Effector memory CD4-positive, alpha-beta T cell (primary cell): ENCODE measurements at regions not wholly inside any gene's neighbourhood (a gene's known extent, or its start where the extent isn't known, plus 50 kb on each side); places are given as distances from the start of the nearest gene placed in this dataset.

Source experiments
- DNase-seq, 3 donors: peaks; one replicate each; pipeline ENCODE4 v3.0.0-alpha.2; 2020
- H3K27ac ChIP-seq: 2 replicates; pipeline ENCODE4 v1.7.0; 2013; ENCODE audit warnings: mild to moderate bottlenecking, low read length, moderate library complexity; ENCODE audit not compliant: insufficient read depth, poor library complexity, severe bottlenecking
- H3K27me3 ChIP-seq: replicated peaks from 2 replicates; pipeline ENCODE4 v1.7.0; 2013; ENCODE audit warnings: mild to moderate bottlenecking, low read length; ENCODE audit not compliant: insufficient read depth, control insufficient read depth, poor library complexity, severe bottlenecking
- H3K36me3 ChIP-seq: 2 replicates; pipeline ENCODE4 v1.7.0; 2013; ENCODE audit warnings: mild to moderate bottlenecking, low read length, moderate library complexity; ENCODE audit not compliant: control insufficient read depth, insufficient read depth
- H3K4me1 ChIP-seq: 2 replicates; pipeline ENCODE4 v1.7.0; 2013; ENCODE audit warnings: low read length, mild to moderate bottlenecking; ENCODE audit not compliant: control insufficient read depth, insufficient read depth, poor library complexity, severe bottlenecking
- H3K4me3 ChIP-seq: 2 replicates; pipeline ENCODE4 v1.7.0; 2013; ENCODE audit warnings: low read length, low read depth, mild to moderate bottlenecking; ENCODE audit not compliant: insufficient read depth, poor library complexity, severe bottlenecking
- H3K9me3 ChIP-seq: 2 replicates; pipeline ENCODE4 v1.7.0; 2013; ENCODE audit warnings: mild to moderate bottlenecking, low read length, moderate library complexity; ENCODE audit not compliant: control insufficient read depth

DNA sequence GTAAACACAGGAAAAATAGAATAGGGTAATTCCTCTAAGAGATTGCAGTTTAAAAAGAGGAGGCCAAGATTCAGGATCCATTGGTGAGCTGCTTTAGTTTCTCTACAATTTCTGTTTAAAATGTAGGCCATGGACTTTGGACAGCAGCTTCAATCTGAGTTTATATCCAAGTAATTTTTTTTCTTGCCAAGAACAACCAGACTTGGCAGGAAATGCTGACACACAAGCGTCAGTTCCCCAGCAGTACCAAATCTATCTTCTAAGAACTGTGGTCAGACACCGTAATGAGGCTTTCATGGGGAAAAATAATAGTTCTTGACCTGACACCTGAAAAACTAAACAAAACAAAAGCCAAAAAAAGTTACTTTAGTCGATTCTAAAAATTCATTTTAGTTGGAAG lies 528.8 kb downstream of the CSNK1G3 start:
- Histone ChIP-seq H3K36me3 (no peaks in the 10 kb centered on the region), H3K4me3 (no peak overlapping the region), H3K27ac (no peak overlapping the region), H3K9me3 (no peaks in the 10 kb centered on the region), H3K27me3 (no peaks in the 10 kb centered on the region), H3K4me1 (no peaks in the 10 kb centered on the region)
- no peak for DNase-seq

DNA sequence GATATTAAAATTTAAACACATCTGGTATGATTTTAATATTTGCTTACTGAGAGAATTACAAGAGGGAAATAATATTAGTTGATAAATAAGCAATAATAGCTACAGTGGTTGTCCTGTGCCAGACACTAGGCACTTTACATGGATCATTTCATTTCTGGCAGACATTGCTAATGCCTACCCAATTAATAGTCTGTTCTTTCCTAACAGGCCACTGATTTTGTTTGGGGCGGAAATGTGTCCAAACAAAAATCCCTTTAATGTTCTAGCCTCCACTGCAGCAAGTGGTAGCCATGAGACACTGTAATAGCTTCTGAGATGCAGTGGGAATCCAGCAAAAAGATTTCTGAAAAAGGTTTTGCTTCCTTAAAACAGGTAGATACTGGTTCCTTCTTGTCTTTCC lies 527.4 kb downstream of the CSNK1G3 start:
- Histone ChIP-seq H3K9me3 (no peaks in the 10 kb centered on the region), H3K4me1 (no peaks in the 10 kb centered on the region), H3K36me3 (no peaks in the 10 kb centered on the region), H3K4me3 (no peak overlapping the region), H3K27me3 (no peaks in the 10 kb centered on the region), H3K27ac (no peak overlapping the region)
- DNase-seq = no peak

DNA sequence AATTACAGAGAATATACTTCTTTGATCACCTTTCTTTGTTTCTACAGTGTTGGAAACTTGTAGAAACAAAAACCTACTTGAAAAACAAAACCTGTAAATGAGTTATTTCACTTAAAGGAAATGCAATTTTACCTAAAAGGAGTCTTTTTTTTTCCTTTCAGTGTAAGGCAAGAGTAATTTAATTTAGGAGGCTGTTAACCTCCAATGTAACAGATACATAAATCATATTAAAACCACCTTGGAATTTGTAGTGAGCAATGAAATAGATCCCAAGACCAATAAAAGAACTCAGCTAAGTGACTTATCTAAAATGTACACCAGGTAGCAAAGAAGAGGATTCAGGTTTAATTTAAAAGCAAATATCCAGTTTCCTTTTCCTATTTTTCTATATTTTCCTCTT lies 524.8 kb downstream of the CSNK1G3 start:
- Histone ChIP-seq H3K4me1 (no peaks in the 10 kb centered on the region), H3K36me3 (no peaks in the 10 kb centered on the region), H3K4me3 (no peak overlapping the region), H3K9me3 (no peaks in the 10 kb centered on the region), H3K27ac (no peak overlapping the region), H3K27me3 (no peaks in the 10 kb centered on the region)
- DNase-seq = no peak

DNA sequence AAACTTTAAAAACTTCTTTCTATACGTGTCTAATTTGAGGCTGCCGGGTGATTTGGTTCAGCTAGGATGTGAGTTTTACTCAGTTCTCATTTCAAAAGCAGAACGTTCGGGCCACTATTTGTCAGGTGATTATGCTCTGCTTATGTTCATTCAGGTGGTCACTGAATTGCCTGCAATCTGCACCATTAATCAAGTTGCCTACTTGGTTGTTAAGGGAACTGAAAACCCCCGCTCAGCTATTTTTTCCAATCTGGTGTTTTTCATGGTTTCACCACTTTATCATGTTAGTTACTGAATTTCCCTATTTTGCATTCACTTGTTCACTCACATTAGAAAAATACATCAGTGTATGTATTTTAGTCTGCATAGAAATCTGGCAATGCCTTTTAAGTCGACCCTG lies 523.0 kb downstream of the CSNK1G3 start:
- no peaks in the 10 kb centered on the region for H3K9me3 ChIP-seq
- DNase-seq = no peak
- H3K27ac ChIP-seq = no peak overlapping the region
- H3K36me3 ChIP-seq = no peaks in the 10 kb centered on the region
- no peaks in the 10 kb centered on the region for H3K27me3 ChIP-seq
- H3K4me1 ChIP-seq = no peaks in the 10 kb centered on the region
- H3K4me3 ChIP-seq = no peak overlapping the region

DNA sequence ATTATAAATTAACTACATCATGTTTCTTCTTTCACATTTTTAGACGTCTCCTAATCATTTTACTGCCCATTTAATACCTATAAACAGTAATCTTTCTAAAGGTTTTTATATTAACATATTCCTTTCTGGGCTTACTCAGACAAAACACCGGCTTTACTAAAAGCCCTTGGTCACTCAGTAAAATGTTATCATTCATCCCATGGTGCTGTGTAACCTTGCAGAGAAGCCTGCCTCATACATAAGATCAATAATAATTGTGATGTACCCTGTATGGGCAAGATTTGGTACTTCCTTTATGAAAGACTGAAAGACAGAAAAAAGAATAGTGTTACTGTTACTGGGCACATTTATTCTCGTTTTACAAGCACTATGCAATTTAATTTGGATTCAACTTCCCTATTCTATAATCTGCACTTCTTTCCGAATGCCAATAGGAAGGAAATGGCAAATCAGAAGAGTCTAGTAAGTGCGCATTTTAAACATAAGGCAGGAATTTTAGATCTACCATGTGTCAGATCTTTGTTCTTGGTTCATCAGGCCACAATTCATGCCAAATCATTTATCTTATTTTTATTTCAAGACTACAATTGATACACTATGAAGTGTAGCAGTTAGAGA lies 522.2 kb downstream of the CSNK1G3 start:
- Histone ChIP-seq H3K27me3 (no peaks in the 10 kb centered on the region), H3K4me1 (no peaks in the 10 kb centered on the region), H3K27ac (no peak overlapping the region), H3K36me3 (no peaks in the 10 kb centered on the region), H3K4me3 (no peak overlapping the region), H3K9me3 (no peaks in the 10 kb centered on the region)
- DNase-seq = no peak

DNA sequence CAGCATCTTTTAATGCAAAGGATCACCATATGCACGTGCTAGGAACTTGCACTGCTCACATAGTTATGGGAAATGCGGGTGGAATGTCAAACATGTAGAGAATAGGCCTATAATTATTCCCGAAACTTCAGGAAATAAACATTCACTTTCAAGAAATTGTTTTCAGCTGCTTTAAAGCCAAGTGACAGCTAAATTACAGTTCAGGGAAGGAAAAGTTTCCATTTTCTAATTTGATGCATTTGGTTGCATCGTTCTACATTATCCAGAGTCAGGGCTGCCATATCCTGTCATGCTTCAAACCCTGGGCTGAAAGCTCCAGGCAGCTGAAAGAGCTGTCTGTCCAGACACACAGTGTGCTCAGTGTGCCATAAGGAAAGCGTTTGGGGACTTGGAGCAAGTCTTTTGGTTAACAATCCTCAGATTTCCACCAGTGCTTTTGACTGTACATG lies 518.1 kb downstream of the CSNK1G3 start:
- no peak overlapping the region for H3K27ac ChIP-seq

DNA sequence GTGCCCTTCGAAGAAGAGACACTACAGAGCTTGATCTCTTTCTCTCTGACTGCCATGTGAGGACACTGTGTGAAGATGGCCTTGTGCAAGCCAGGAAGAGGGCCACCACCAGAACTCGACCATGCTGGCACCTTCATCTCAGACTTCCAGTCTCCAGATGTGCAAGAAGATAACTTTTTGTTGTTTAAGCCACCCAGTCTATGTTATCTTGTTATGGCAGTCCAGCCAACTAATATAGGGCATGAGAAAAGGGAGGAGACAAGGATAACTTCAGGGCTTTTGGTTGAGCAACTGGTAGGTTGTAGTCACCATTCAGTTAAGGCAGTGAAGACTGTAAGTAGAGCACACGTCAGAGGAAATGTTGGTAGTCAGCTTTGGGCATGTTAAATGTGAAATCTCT lies 515.5 kb downstream of the CSNK1G3 start:
- Histone ChIP-seq H3K4me3 (no peak overlapping the region), H3K27me3 (no peaks in the 10 kb centered on the region), H3K27ac (no peak overlapping the region), H3K4me1 (no peaks in the 10 kb centered on the region), H3K36me3 (no peaks in the 10 kb centered on the region), H3K9me3 (no peaks in the 10 kb centered on the region)
- DNase-seq = no peak

More for the DNA sequence above, 518.1 kb downstream of the CSNK1G3 start:
- Histone ChIP-seq H3K27me3 (no peaks in the 10 kb centered on the region), H3K9me3 (no peaks in the 10 kb centered on the region), H3K4me3 (no peak overlapping the region), H3K4me1 (no peaks in the 10 kb centered on the region), H3K36me3 (no peaks in the 10 kb centered on the region)
- no peak for DNase-seq

DNA sequence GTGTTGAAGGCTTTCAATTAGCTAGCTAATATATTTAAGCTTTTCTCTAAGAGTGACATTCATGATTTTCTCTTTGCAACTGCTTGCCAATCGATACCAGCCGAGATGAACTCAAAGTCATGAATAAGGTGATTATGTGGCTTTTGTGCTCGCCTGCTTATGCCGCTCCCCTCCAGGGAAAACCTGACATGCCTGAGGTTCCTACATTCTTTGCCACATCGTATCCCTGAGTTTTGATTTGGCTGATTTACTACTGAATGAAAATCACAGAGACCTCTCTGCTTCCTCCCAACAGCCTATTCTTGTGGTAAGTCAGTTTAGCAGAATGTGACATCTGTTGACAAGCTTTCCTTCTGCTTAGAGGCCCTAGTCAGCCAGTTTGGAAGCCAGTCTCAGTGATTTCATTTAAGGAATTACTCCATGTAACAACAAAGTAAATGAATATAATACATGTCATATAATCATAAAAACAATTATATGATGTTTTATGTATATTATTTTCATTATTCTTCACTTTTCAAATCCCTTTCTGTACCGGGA lies 513.4 kb downstream of the CSNK1G3 start:
- no peaks in the 10 kb centered on the region for H3K9me3 ChIP-seq
- no peak for DNase-seq

DNA sequence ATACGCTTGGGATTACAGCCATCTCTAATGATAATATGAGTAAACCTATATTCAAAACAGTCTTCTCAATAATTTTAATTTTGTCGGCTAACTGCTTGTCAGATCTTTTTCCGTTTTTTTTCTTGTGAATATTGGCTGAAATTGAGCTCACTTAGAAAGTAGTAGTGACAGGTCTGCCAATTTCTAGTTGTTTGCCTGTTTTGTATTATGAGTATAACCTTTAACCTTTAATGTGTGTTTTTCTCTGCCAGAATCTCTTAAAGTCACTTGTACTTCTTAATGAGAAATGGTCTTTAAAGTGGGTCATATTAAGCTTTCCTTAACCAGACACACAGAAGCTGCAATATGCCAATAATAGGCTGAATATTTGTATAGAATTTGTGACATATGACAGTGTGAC lies 511.0 kb downstream of the CSNK1G3 start:
- DNase-seq = no peak
- no peaks in the 10 kb centered on the region for H3K27me3 ChIP-seq
- H3K27ac ChIP-seq = no peak overlapping the region
- no peaks in the 10 kb centered on the region for H3K9me3 ChIP-seq
- H3K4me1 ChIP-seq = no peaks in the 10 kb centered on the region
- no peak overlapping the region for H3K4me3 ChIP-seq
- H3K36me3 ChIP-seq = no peaks in the 10 kb centered on the region

More for the DNA sequence above, 513.4 kb downstream of the CSNK1G3 start:
- Histone ChIP-seq H3K27ac (no peak overlapping the region), H3K4me1 (no peaks in the 10 kb centered on the region), H3K4me3 (no peak overlapping the region), H3K27me3 (no peaks in the 10 kb centered on the region), H3K36me3 (no peaks in the 10 kb centered on the region)

DNA sequence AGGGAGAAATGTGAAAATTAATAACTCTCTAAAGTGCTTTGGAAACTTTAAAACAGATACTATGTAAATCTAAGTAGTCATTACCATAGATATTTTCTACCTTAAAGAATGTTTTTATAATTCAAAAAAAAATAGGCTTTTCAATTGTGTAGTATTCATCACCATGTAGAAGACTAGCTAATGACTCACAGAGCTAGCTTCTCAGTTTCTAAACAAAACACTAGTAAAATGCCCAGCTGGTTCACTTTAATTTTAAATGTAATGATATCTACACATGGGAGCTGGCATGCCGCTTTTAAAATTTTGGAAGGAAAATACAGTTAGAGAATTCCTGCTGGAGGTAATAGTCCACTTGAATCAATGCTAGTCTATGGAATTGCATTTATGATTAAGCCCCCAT lies 509.8 kb downstream of the CSNK1G3 start:
- no peaks in the 10 kb centered on the region for H3K4me1 ChIP-seq
- H3K27me3 ChIP-seq = no peaks in the 10 kb centered on the region
- no peak for DNase-seq
- H3K4me3 ChIP-seq = no peak overlapping the region
- H3K27ac ChIP-seq = no peak overlapping the region
- no peaks in the 10 kb centered on the region for H3K9me3 ChIP-seq
- H3K36me3 ChIP-seq = no peaks in the 10 kb centered on the region
